ENCODE measurements at regions not wholly inside any gene's neighbourhood (a gene's known extent, or its start where the extent isn't known, plus 50 kb on each side); places are given as distances from the start of the nearest gene placed in this dataset.

DNA sequence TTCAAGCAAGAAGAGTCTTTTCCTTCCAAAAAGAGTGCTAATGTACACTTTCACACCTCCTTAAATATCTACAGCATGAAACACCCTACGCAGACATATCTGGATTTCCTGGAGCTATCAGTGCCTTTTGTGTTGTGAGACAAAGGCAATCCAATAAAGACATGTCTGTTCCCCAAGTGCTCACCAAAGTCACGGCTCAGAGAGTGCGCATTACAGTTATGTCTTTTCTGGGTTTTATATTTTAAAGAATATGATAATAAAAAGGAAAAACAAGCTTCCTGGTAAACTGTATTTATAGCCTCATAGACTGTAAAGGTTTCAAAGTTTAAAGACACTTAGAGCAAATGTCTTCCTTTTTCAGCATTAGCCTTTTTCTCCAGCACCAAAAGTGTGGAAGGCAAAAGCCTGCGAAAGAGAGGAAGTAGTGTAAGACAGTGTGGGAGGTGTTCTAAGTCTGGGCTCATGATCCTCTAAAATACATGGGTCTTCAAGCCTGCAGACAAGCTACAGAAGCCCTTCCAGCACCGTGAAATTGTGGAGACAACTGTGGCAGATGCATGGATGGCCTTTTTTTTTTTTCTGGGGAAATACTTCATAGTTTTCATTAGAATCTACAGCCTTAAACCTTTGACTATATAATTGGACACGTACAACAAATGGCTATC lies 135.0 kb upstream of the SLC35B3 start:
- DNase-seq: no peak
- ATAC-seq: no peak

DNA sequence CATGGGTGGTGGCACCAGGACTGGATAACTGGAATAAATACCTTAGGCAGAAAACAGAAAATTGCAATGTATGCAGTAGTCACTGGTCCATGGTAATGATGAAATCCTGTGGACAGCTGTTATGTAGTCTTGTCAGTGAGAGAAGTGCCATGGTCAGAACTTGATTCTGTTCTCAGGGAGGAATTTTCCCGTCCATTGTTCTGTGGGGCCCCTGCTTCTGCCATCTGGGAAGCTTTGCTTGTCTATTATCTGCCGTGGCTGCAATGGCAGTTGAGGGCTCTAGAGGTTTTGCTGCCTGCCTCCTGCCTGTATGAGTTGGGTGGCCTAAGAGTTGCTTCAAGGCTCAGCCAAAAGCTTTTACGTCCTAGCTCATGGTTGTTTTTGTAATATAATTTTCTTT lies 126.8 kb upstream of the SLC35B3 start:
- DNase-seq: no peak

DNA sequence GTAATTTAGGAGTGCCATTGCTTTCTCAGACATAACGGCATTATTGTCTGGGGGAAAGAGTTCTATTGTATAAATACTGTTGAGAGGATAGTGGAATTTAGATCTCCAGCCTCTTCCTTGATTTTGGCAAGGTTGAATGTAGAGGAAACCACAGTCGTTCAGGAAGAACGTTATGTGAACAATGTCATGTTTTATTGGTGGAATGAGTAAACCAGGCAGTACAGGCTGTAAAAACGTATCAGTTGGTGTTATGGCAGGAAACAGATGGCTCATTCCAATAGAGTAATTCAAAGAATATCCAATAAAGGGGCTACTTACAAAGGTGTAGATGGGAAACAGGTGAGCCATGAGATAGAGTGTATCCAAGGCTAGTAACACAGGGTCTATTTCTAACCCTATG lies 123.6 kb upstream of the SLC35B3 start:
- DNase-seq (no peak), ATAC-seq (no peak)

More for the DNA sequence above, 126.8 kb upstream of the SLC35B3 start:
- no peak for ATAC-seq

DNA sequence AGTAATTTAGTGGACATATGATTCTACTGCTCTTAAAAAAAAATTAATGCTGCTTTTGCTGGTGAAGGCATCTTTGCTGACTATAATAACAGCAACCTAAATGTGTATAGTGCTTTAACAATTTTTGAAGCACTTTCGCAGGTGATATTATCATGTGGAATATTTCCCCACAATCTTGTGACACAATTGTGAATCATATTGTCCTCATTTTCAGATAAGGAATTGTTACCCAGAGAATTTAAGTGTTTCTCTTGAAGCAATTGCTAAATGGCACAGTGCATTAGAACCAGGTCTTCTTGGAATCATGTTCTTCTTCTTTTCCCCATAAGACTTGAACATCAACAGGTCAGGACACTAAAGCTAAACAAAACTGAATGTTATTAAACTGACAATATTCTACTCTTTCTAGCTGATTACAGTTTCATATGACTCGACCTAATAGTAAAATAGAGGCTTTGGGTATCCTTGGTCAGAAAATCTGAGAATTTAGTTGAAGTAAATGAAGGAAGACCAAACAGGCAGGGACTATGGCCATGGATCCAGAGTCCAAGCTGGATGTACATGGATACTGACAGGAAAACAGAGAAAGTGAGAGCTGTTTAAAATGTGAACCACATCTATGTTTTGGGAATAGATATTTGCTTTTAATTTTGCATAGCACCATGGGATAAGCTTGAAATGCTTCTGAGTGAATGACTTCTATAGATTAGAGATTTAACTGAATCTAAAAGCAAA lies 121.8 kb upstream of the SLC35B3 start:
- no peak for ATAC-seq

DNA sequence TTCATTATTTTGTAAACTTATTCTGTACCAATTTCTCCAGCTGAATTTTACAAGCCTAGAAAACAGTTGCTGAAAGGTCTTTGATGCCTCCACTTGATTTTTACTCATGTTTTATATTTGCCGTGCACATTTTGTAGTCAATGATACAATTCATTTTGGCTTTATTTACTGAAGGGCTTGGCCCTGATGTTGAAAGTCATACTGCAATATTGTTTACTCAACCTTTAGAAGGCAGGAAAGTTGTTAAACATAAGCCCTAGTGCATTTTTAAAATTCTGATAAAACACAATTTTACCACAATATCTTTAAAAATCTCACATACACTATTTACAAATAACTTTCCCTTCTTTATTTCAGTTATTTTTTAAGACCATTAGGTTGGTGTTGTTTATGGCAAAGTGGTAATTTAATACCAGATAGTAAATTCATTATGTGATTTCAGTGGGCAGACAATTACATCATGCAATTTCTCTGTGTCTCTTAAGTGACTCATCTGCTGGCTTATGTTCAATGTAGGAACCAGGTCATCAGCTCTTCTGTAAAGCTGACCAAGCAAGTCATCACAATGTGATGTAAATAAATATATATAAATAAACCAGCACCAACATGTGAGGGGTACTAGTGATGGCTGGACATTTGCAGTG lies 121.1 kb upstream of the SLC35B3 start:
- no peak for DNase-seq
- no peak for ATAC-seq

More for the DNA sequence above, 121.8 kb upstream of the SLC35B3 start:
- no peak for DNase-seq

- ATAC-seq (no peak), DNase-seq (no peak)
Measured at GRCh38 chr6:8551993-8552392, 116.6 kb upstream of the SLC35B3 start.

- DNase-seq (no peak), ATAC-seq (no peak)
Measured at GRCh38 chr6:8551386-8551785, 116.0 kb upstream of the SLC35B3 start.

GRCh38 chr6:8549074-8549790 lies 113.9 kb upstream of the SLC35B3 start:
- no peak for ATAC-seq
- DNase-seq: no peak

DNA sequence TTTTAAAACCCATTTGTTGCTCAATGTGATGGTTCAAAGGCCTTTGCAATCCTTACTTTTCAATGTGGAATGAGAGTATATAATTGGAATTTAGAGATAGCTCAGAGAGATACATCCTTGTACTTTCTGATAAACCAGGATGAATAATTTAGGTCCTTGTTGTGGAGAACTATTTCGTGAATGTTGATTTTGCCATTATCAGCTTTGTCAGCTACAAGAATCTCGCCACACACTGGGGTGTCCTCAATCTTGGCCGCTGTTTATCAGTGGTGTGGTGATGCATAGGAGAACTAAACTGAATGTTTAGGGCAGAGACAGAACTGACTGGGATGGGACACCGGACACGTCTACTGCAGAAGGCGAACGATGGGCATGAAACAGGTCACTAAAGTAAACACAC lies 111.2 kb upstream of the SLC35B3 start:
- DNase-seq: no peak

DNA sequence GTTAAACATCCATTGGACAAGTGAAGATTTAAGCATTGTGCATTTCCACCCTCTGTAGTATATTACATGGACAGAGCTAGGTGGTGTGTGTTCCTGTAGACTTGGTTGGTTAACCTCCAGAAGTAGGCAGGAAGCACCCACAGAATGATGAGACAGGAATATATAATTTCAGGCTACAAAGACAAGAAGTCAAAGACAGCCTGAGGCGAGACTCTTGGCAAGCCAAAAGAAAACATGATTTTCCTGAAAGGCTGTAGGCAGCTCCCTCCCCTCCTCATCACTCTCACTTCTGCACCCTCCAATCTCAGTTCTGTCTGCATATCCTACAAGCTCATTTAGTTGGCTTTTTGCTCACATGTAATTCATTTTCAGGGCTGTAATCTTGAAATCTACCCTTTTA lies 110.0 kb upstream of the SLC35B3 start:
- DNase-seq (no peak), ATAC-seq (no peak)

More for the DNA sequence above, 111.2 kb upstream of the SLC35B3 start:
- ATAC-seq: no peak

- DNase-seq: no peak
- ATAC-seq: no peak
Measured at GRCh38 chr6:8543714-8544113, 108.4 kb upstream of the SLC35B3 start.

GRCh38 chr6:8539453-8539852 lies 104.1 kb upstream of the SLC35B3 start:
- DNase-seq (no peak), ATAC-seq (no peak)

DNA sequence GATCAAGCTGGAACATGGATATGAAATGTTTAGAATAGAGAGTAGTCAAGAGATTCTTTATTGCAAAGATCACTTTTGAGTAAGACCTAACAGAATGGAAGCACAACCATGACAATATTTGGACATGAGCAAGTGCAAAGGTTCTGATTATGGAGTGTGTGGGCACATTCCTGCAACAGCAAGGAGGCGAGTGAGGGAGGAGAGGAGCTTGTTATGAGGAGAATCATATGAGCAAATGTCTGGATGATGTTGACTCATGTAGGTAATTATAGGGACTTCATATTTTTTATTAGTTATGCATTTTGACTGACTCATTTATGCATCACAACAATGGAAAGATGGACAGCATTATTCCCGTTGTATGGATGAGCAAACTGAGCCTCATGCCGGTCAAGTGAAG lies 100.8 kb upstream of the SLC35B3 start:
- no peak for DNase-seq
- no peak for ATAC-seq

DNA sequence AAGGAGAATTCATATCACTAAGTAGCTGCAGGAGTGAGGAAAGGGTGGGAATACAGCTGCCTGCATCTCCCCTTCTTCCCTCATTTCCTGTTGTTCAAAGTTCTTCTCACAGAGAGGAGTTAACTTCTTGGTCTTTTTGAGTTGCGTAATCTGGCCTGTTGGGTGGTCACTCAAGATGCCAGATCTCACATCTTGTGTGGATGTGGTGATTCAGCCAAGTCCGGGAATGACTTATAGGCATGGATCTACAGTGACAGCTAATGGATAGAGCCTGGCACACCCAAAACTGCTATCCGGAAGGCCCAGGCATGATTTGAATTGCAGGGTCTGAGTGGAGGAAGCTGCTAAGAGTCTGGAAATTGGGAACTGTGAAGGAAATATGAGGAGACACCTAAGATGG lies 100.2 kb upstream of the SLC35B3 start:
- no peak for DNase-seq
- no peak for ATAC-seq

GRCh38 chr6:8530785-8531435 lies 95.6 kb upstream of the SLC35B3 start:
- ATAC-seq (no peak), DNase-seq (no peak)

DNA sequence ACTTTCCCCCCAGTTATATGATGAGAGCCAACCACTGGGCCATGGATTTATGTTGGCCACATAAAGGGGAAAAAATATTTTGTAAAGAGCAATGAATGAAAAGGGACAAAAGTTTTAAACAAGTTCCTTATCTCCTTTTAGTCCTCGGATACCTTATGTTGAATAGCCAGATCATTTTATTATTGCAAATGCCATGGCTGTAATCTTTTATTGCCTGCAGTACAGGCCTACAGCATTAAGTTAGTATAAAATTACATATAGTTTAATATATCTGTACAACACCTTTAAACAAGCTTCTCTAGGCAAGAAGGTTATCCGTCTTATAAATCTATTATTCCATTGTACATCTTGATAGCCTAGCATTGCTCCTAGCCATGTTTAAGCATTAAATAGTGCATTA lies 93.9 kb upstream of the SLC35B3 start:
- ATAC-seq (no peak), DNase-seq (no peak)

GRCh38 chr6:8527818-8528217 lies 92.5 kb upstream of the SLC35B3 start:
- ATAC-seq: no peak

GRCh38 chr6:8526624-8527023 lies 91.3 kb upstream of the SLC35B3 start:
- no peak for ATAC-seq
- no peak for DNase-seq

More at GRCh38 chr6:8527818-8528217, 92.5 kb upstream of the SLC35B3 start:
- no peak for DNase-seq

DNA sequence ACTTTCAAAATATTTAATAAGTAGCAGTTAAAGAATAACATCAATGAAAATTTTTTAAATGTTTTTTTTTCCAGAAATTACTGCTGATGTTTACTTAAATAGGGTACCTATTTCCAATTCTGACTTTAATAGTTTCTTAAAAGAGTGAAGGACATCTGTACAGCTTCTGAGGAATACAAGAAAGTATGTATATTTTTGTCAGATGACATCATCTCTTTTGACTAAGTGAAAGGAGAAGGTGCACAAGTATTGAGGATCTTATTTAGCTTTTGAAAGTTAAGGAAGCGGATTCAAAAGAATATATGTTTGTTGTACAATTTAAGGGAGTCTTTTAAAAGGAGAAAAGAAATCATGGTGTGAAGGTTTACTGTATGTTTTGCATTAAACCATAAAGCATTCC lies 90.0 kb upstream of the SLC35B3 start:
- ATAC-seq: no peak

GRCh38 chr6:8513174-8513573 lies 77.8 kb upstream of the SLC35B3 start:
- no peak for ATAC-seq
- DNase-seq: no peak

More for the DNA sequence above, 90.0 kb upstream of the SLC35B3 start:
- DNase-seq: no peak

DNA sequence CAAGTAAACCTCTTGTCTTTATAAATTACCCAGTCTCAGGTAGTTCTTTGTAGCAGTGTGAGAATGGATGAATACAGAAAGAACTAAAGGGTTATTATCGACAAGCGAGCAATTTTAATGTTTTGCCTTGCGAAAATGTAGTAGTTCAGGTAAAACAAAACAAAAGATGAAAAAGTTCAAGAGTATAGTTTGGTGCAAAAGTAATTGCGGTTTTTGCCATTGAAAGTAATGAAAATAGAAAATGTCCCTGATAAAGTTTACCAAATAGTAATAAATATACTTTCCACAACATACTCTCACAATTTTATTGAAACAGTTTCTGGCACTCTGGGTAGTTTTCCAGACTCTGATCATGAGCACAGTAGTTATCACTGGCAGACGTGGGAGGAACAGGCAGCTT lies 71.9 kb upstream of the SLC35B3 start:
- ATAC-seq: no peak
- DNase-seq: no peak

DNA sequence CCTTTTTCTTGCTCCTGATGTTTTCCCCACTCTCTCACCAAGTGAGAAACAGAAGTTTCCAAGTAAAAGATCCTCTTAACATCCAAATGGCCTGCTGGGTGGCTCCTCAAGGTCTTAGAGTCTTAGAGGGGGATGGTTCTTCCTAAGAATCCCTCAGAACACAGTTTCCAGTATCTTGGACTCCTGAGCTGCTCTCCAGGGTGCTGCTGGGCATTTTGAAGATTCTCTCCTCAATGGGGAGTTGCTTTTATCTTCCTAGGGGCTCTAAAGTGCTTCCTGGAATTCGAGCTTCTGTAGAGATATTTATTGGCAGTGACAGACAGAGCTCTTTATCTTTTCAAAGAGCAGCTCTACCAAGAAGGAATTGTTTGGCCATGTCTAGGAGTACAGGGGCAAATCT lies 70.8 kb upstream of the SLC35B3 start:
- ATAC-seq (no peak), DNase-seq (no peak)

Data from stimulated activated naive CD8-positive, alpha-beta T cell treated with anti-CD3 and anti-CD28 coated beads, Interleukin-15, Interleukin-2, amounts not matched to agents 100 U/mL and 50 U/mL, for 24 hours (primary cell).